ENCODE measurements at regions not wholly inside any gene's neighbourhood (a gene's known extent, or its start where the extent isn't known, plus 50 kb on each side); places are given as distances from the start of the nearest gene placed in this dataset.
A peak's percentile ranks its signal among the peaks of the same experiment; 100 is the strongest.

- WGBS (ENCODE audit: extremely low coverage, insufficient read length, low lambda C conversion rate), result no CpG with 5 or more reads among the region's 9 CpGs
- H4K91ac ChIP-seq (ENCODE audit: insufficient read length, low read depth, low read length), result no peak overlapping the region
- Mint-ChIP-seq H3K36me3 (ENCODE audit: insufficient read depth in 1 of 3, low read depth in 3 of 3) (no peaks in the 10 kb centered on the region), H3K27me3 (ENCODE audit: low read depth) (no peaks in the 10 kb centered on the region), H3K9me3 (no peaks in the 10 kb centered on the region), H3K4me1 (peaks cover 5 to 8% of the 10 kb centered on the region in 2 experiments), H3K4me3 (no peak overlapping the region), H3K27ac (no peak overlapping the region)
- no peaks in the 10 kb centered on the region for H3K79me1 ChIP-seq (ENCODE audit: insufficient read depth, low read depth, low read length, poor library complexity, severe bottlenecking)
- H4K20me1 ChIP-seq (ENCODE audit: control insufficient read depth, insufficient read depth, insufficient read length), result no peaks in the 10 kb centered on the region
- no peak overlapping the region for H2BK5ac ChIP-seq (ENCODE audit: insufficient read length, low read length)
- H2BK12ac ChIP-seq (ENCODE audit: insufficient read length, low read depth, low read length), result no peak overlapping the region
- H2BK15ac ChIP-seq (ENCODE audit: low read depth, low read length), result no peak overlapping the region
- no peak for TF ChIP-seq CTCF (conservative IDR thresholded peaks at IDR 0.05)
- no peak overlapping the region for H2AFZ ChIP-seq (ENCODE audit: low read length)
- H2AK5ac ChIP-seq (ENCODE audit: insufficient read length, low read length), result no peak overlapping the region
- no peaks in the 10 kb centered on the region for H3K79me2 ChIP-seq (ENCODE audit: insufficient read depth, low read length)
- H4K5ac ChIP-seq (ENCODE audit: insufficient read length, low read depth, low read length), result no peak overlapping the region
- H3K4ac ChIP-seq (ENCODE audit: low read depth, low read length), result no peak overlapping the region
- H2BK120ac ChIP-seq (ENCODE audit: low read depth, low read length, poor library complexity, severe bottlenecking), result no peak overlapping the region
- no peak overlapping the region for H2BK20ac ChIP-seq (ENCODE audit: low read depth, low read length, poor library complexity, severe bottlenecking)
- H3K27me3 ChIP-seq (ENCODE audit: insufficient read depth, low read length), result no peaks in the 10 kb centered on the region
- no peak overlapping the region for H3K27ac ChIP-seq (ENCODE audit: insufficient read length, low read depth, low read length)
- H3K18ac ChIP-seq (ENCODE audit: insufficient read length, low read depth, low read length), result no peak overlapping the region
- H3K14ac ChIP-seq (ENCODE audit: insufficient read depth, low read length), result no peak overlapping the region; the same call in 1 of the 2 replicates
- no peak overlapping the region for H3K56ac ChIP-seq (ENCODE audit: insufficient read length, low read depth, low read length)
- H3K4me1 ChIP-seq (ENCODE audit: insufficient read depth, low read length), result peaks cover 2% of the 10 kb centered on the region; the same call in 1 of the 2 replicates
- no peak overlapping the region for H3K4me2 ChIP-seq (ENCODE audit: insufficient read depth, insufficient read length, low read length)
- no peak overlapping the region for H4K8ac ChIP-seq (replicated peaks; ENCODE audit: insufficient read length, low read depth, low read length)
- H3K9me3 ChIP-seq (ENCODE audit: control insufficient read depth, low read depth, low read length), result no peaks in the 10 kb centered on the region
- DNase-seq, result peak; percentile 30
- no peak overlapping the region for H3K9ac ChIP-seq (ENCODE audit: extremely low read depth, insufficient read length, low read length)
- H3T11ph ChIP-seq (ENCODE audit: low read length), result no peak overlapping the region
- H3K23me2 ChIP-seq (ENCODE audit: insufficient read length, low read depth, low read length, poor library complexity, severe bottlenecking), result no peaks in the 10 kb centered on the region
- H3K23ac ChIP-seq (ENCODE audit: insufficient read length, low read depth, low read length), result no peak overlapping the region
Observed at GRCh38 chr6:54614499-54615195, 231.9 kb upstream of the FAM83B start.

All from H9 (cell line).